Left ventricle myocardium inferior (tissue), 1 donor: ENCODE measurements at regions not wholly inside any gene's neighbourhood (a gene's known extent, or its start where the extent isn't known, plus 50 kb on each side); places are given as distances from the start of the nearest gene placed in this dataset.

ENCODE experiments used
- DNase-seq: peaks from one replicate; pipeline ENCODE4 v3.0.0-alpha.2; 2020
- H3K27ac ChIP-seq: fragments of 200-600 bp; replicated peaks from 2 replicates; pipeline ENCODE4 v1.8.0; 2021
- H3K27me3 ChIP-seq: fragments of 200-600 bp; 2 replicates; pipeline ENCODE4 v1.8.0; 2021; ENCODE audit warnings: low read depth
- H3K36me3 ChIP-seq: fragments of 200-600 bp; 2 replicates; pipeline ENCODE4 v1.8.0; 2021
- H3K4me1 ChIP-seq: fragments of 200-600 bp; 2 replicates; pipeline ENCODE4 v1.8.0; 2021
- H3K4me3 ChIP-seq: fragments of 200-600 bp; 2 replicates; pipeline ENCODE4 v1.8.0; 2021; ENCODE audit warnings: mild to moderate bottlenecking, moderate library complexity
- H3K9me3 ChIP-seq: fragments of 200-600 bp; replicated peaks from 2 replicates; pipeline ENCODE4 v1.8.0; 2021
- intact Hi-C: fragments of 100-400 bp; cut with micrococcal nuclease; formaldehyde crosslinking; loops from one replicate; pipeline ENCODE4 v1.11.0; 2022
- TF ChIP-seq, protein P1 (sequence below): fragments of 200-600 bp; IDR thresholded peaks from 2 replicates; pipeline ENCODE4 v1.8.0; 2021; ENCODE audit warnings: antibody characterized with exemption, mild to moderate bottlenecking, borderline replicate concordance
- donor health status: DM: no; HTN: yes; CAD: no; lungs with severe emphysema.

DNA sequence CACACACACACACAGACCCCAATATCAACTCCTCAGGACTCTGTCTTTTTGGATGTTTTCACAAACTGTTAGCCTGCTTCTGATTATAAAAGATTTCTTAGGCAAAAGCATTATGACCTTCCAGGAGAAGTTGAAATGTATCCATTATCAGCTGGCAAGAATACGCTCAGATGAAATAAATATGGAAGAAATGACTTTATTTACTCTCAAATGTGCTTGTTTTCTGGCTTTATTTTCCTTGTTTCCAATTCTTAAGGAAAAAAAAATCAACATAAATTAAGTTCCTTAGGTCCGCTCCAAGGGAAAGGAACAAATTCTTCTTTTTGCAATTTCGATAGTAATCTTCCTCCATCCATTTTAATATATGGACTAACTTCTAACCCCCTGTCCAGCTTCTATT lies 175.6 kb upstream of the HCCS start:
- H3K27ac ChIP-seq: no peak overlapping the region
- no peak for DNase-seq

GRCh38 chrX:10936976-10937375 lies 174.2 kb upstream of the HCCS start:
- DNase-seq: no peak
- Histone ChIP-seq H3K36me3 (no peaks in the 10 kb centered on the region), H3K4me1 (no peaks in the 10 kb centered on the region), H3K27me3 (no peaks in the 10 kb centered on the region), H3K4me3 (no peak overlapping the region), H3K9me3 (no peaks in the 10 kb centered on the region), H3K27ac (no peak overlapping the region)
- intact Hi-C loops: no loop called here
- TF ChIP-seq, protein P1, sequence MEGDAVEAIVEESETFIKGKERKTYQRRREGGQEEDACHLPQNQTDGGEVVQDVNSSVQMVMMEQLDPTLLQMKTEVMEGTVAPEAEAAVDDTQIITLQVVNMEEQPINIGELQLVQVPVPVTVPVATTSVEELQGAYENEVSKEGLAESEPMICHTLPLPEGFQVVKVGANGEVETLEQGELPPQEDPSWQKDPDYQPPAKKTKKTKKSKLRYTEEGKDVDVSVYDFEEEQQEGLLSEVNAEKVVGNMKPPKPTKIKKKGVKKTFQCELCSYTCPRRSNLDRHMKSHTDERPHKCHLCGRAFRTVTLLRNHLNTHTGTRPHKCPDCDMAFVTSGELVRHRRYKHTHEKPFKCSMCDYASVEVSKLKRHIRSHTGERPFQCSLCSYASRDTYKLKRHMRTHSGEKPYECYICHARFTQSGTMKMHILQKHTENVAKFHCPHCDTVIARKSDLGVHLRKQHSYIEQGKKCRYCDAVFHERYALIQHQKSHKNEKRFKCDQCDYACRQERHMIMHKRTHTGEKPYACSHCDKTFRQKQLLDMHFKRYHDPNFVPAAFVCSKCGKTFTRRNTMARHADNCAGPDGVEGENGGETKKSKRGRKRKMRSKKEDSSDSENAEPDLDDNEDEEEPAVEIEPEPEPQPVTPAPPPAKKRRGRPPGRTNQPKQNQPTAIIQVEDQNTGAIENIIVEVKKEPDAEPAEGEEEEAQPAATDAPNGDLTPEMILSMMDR: no peak

More for the DNA sequence above, 175.6 kb upstream of the HCCS start:
- Histone ChIP-seq H3K4me1 (no peaks in the 10 kb centered on the region), H3K9me3 (no peaks in the 10 kb centered on the region), H3K27me3 (no peaks in the 10 kb centered on the region), H3K36me3 (no peaks in the 10 kb centered on the region), H3K4me3 (no peak overlapping the region)
- intact Hi-C loops: no loop called here
- TF ChIP-seq, protein P1: no peak

DNA sequence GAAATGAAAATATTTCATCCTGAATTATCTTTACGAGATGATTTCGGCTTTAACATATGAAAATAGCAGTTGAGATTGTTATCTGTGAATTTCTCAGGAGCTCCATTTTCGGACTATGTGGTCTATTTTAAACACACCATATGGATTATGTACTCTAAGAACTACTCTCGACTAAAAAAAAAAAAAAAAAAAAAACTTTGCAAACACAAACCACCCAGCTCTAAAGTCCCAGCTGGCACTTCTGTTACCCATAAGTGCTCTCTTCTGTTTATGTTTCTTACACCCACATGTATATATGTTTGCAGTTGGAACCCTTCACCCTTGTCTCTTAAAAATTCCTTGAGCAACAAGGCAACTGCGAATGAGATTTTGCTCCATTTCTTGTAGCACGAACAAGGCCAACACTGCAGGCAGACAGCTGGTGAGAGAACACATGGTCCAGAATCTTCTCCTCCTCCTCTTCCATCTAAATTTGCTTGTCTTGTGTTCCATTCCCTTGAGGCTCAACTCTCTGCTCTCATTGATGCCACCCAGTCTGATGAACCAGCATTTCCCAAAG lies 172.7 kb upstream of the HCCS start:
- Histone ChIP-seq H3K27me3 (no peaks in the 10 kb centered on the region), H3K9me3 (no peaks in the 10 kb centered on the region), H3K27ac (no peak overlapping the region), H3K4me3 (no peak overlapping the region), H3K4me1 (no peaks in the 10 kb centered on the region), H3K36me3 (no peaks in the 10 kb centered on the region)
- intact Hi-C loops: no loop called here
- no peak for DNase-seq
- TF ChIP-seq, protein P1: no peak

GRCh38 chrX:10939424-10939823 lies 171.7 kb upstream of the HCCS start:
- no peak overlapping the region for H3K4me3 ChIP-seq
- no peaks in the 10 kb centered on the region for H3K27me3 ChIP-seq
- TF ChIP-seq, protein P1: no peak
- H3K4me1 ChIP-seq: no peaks in the 10 kb centered on the region
- H3K9me3 ChIP-seq: no peaks in the 10 kb centered on the region
- no peak overlapping the region for H3K27ac ChIP-seq
- DNase-seq: no peak
- intact Hi-C loops: no loop called here
- no peaks in the 10 kb centered on the region for H3K36me3 ChIP-seq

DNA sequence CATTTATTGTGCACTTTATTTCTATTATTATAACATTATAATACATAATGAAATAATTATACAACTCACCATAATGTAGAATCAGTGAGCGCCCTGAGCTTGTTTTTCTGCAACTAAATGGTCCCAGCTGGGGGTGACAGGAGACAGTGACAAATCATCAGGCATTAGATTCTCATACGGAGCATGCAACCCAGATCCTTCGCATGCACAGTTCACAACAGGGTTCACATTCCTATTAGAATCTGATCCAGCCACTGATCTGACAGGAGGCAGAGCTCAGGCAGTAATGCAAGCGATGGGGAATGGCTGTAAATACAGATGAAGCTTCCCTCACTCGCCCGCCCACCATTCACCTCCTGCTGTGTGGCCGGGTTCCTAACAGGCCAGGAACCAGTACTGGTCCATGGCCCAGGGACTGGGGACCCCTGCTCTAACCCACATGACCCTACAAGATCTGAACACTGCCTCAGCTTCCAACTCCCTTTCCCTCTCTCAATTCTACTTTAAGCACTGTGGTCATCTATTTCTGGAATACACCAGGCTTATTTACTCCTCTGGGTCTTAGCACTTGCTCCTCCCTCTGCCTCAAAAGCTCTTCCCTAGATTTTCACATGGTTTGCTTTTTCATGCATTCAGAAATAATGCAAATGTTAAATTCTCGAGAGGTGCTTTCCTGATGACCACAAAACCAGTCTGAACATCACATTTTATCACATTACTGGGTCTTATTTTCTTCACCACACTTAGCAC lies 166.8 kb upstream of the HCCS start:
- no peaks in the 10 kb centered on the region for H3K36me3 ChIP-seq
- TF ChIP-seq, protein P1: no peak

More for the DNA sequence above, 166.8 kb upstream of the HCCS start:
- Histone ChIP-seq H3K4me1 (no peaks in the 10 kb centered on the region), H3K27ac (no peak overlapping the region), H3K9me3 (no peaks in the 10 kb centered on the region), H3K4me3 (no peak overlapping the region), H3K27me3 (no peaks in the 10 kb centered on the region)
- DNase-seq: no peak
- intact Hi-C loops: no loop called here
